HG03196 (cell line): ENCODE measurements at regions not wholly inside any gene's neighbourhood (a gene's known extent, or its start where the extent isn't known, plus 50 kb on each side); places are given as distances from the start of the nearest gene placed in this dataset.

Experiments
- ATAC-seq: cut with Tn5 transposase; IDR thresholded peaks from one replicate; pipeline ENCODE4 v1.9.1; 2021; ENCODE audit not compliant: unreplicated experiment

- no peak for ATAC-seq
These were observed 309.5 kb downstream of the OSTF1 start for GRCh38 chr9:75397836-75398235.

- no peak for ATAC-seq
These were observed 320.1 kb downstream of the OSTF1 start for GRCh38 chr9:75408391-75408790.

GRCh38 chr9:75410405-75410804, 322.1 kb downstream of the OSTF1 start:
- no peak for ATAC-seq

GRCh38 chr9:75414371-75415160, 326.3 kb downstream of the OSTF1 start:
- no peak for ATAC-seq

- ATAC-seq: no peak
These were observed 329.2 kb downstream of the OSTF1 start for GRCh38 chr9:75417471-75417870.

- no peak for ATAC-seq
These were observed 330.2 kb downstream of the OSTF1 start for GRCh38 chr9:75418518-75418917.

GRCh38 chr9:75422944-75423522, 334.7 kb downstream of the OSTF1 start:
- ATAC-seq: no peak

- no peak for ATAC-seq
These were observed 341.5 kb downstream of the OSTF1 start for GRCh38 chr9:75429531-75430475.

- ATAC-seq: no peak
These were observed 343.1 kb downstream of the OSTF1 start for GRCh38 chr9:75431375-75431774.

GRCh38 chr9:75432386-75432785, 344.1 kb downstream of the OSTF1 start:
- ATAC-seq: no peak

- no peak for ATAC-seq
These were observed 344.6 kb downstream of the OSTF1 start for GRCh38 chr9:75432888-75433287.

- no peak for ATAC-seq
These were observed 350.4 kb downstream of the OSTF1 start for GRCh38 chr9:75438716-75439115.

GRCh38 chr9:75440914-75441313, 352.6 kb downstream of the OSTF1 start:
- no peak for ATAC-seq

GRCh38 chr9:75445144-75445543, 356.8 kb downstream of the OSTF1 start:
- no peak for ATAC-seq

GRCh38 chr9:75447281-75447680, 359.0 kb downstream of the OSTF1 start:
- ATAC-seq: no peak

- ATAC-seq: no peak
These were observed 360.0 kb downstream of the OSTF1 start for GRCh38 chr9:75448281-75448680.

GRCh38 chr9:75448955-75449354, 360.6 kb downstream of the OSTF1 start:
- ATAC-seq: no peak

- ATAC-seq: no peak
These were observed 362.7 kb downstream of the OSTF1 start for GRCh38 chr9:75451045-75451444.

GRCh38 chr9:75451505-75451904, 363.2 kb downstream of the OSTF1 start:
- no peak for ATAC-seq

- no peak for ATAC-seq
These were observed 364.2 kb downstream of the OSTF1 start for GRCh38 chr9:75452512-75452911.

GRCh38 chr9:75454043-75454442, 365.7 kb downstream of the OSTF1 start:
- ATAC-seq: no peak

GRCh38 chr9:75454891-75455290, 366.6 kb downstream of the OSTF1 start:
- no peak for ATAC-seq
